ENCODE measurements at regions not wholly inside any gene's neighbourhood (a gene's known extent, or its start where the extent isn't known, plus 50 kb on each side); places are given as distances from the start of the nearest gene placed in this dataset.

DNA sequence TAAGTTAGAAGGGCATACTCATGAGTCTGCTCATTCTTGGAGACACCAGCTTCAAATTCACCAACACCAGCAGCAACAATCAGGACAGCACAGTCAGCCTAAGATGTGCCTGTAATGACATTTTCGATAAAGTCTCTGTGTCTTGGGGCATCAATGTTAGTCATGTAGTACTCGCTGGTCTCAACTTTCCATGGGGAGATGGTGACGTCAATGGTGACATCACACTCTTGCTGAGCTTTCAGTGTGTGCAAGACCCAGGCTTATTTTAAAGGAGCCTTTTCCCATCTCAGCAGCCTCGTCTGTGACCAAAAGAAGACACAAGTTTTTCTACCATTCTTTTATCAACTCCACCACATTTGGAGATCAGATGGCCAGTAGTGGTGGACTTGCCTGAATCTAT lies 75.5 kb downstream of the SERINC2 start:
- TF ChIP-seq, protein P1, sequence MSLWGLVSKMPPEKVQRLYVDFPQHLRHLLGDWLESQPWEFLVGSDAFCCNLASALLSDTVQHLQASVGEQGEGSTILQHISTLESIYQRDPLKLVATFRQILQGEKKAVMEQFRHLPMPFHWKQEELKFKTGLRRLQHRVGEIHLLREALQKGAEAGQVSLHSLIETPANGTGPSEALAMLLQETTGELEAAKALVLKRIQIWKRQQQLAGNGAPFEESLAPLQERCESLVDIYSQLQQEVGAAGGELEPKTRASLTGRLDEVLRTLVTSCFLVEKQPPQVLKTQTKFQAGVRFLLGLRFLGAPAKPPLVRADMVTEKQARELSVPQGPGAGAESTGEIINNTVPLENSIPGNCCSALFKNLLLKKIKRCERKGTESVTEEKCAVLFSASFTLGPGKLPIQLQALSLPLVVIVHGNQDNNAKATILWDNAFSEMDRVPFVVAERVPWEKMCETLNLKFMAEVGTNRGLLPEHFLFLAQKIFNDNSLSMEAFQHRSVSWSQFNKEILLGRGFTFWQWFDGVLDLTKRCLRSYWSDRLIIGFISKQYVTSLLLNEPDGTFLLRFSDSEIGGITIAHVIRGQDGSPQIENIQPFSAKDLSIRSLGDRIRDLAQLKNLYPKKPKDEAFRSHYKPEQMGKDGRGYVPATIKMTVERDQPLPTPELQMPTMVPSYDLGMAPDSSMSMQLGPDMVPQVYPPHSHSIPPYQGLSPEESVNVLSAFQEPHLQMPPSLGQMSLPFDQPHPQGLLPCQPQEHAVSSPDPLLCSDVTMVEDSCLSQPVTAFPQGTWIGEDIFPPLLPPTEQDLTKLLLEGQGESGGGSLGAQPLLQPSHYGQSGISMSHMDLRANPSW (CRISPR knock-in tag; IDR thresholded peaks at IDR 0.05; ENCODE audit: borderline replicate concordance): no peak
- TF ChIP-seq CREM (IDR thresholded peaks at IDR 0.05) (no peak), CREM (CRISPR knock-in tag; IDR thresholded peaks at IDR 0.05) (no peak), TBP (CRISPR knock-in tag; IDR thresholded peaks at IDR 0.05) (no peak), ZNF274 (CRISPR knock-in tag; IDR thresholded peaks at IDR 0.05) (no peak), NBN (conservative IDR thresholded peaks at IDR 0.05) (no peak)
- TF ChIP-seq, protein P2, sequence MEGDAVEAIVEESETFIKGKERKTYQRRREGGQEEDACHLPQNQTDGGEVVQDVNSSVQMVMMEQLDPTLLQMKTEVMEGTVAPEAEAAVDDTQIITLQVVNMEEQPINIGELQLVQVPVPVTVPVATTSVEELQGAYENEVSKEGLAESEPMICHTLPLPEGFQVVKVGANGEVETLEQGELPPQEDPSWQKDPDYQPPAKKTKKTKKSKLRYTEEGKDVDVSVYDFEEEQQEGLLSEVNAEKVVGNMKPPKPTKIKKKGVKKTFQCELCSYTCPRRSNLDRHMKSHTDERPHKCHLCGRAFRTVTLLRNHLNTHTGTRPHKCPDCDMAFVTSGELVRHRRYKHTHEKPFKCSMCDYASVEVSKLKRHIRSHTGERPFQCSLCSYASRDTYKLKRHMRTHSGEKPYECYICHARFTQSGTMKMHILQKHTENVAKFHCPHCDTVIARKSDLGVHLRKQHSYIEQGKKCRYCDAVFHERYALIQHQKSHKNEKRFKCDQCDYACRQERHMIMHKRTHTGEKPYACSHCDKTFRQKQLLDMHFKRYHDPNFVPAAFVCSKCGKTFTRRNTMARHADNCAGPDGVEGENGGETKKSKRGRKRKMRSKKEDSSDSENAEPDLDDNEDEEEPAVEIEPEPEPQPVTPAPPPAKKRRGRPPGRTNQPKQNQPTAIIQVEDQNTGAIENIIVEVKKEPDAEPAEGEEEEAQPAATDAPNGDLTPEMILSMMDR (CRISPR knock-in tag; IDR thresholded peaks at IDR 0.05): no peak

All from HepG2 (cell line).